GM21529 (cell line): ENCODE measurements at regions not wholly inside any gene's neighbourhood (a gene's known extent, or its start where the extent isn't known, plus 50 kb on each side); places are given as distances from the start of the nearest gene placed in this dataset.

Source experiments
- ATAC-seq: cut with Tn5 transposase; IDR thresholded peaks from one replicate; pipeline ENCODE4 v1.9.1; 2021; ENCODE audit not compliant: unreplicated experiment

GRCh38 chr5:38207343-38207742 is 51.0 kb upstream of the EGFLAM start:
- ATAC-seq, result no peak

GRCh38 chr5:38202741-38203140 is 55.6 kb upstream of the EGFLAM start:
- ATAC-seq, result no peak

GRCh38 chr5:38200872-38201557 is 57.3 kb upstream of the EGFLAM start:
- ATAC-seq, result no peak

GRCh38 chr5:38197118-38197517 is 61.2 kb upstream of the EGFLAM start:
- ATAC-seq, result no peak

- no peak for ATAC-seq
Measured at GRCh38 chr5:38193015-38193581, 65.3 kb upstream of the EGFLAM start.

GRCh38 chr5:38191693-38192092 is 66.7 kb upstream of the EGFLAM start:
- ATAC-seq, result no peak

- ATAC-seq, result no peak
Measured at GRCh38 chr5:38190111-38190510, 68.2 kb upstream of the EGFLAM start.

GRCh38 chr5:38189081-38189504 is 69.3 kb upstream of the EGFLAM start:
- no peak for ATAC-seq

- no peak for ATAC-seq
Measured at GRCh38 chr5:38188591-38188990, 69.8 kb upstream of the EGFLAM start.

GRCh38 chr5:38187532-38187931 is 70.8 kb upstream of the EGFLAM start:
- no peak for ATAC-seq

GRCh38 chr5:38184627-38185026 is 73.7 kb upstream of the EGFLAM start:
- no peak for ATAC-seq

- no peak for ATAC-seq
Measured at GRCh38 chr5:38182991-38183390, 75.4 kb upstream of the EGFLAM start.

- ATAC-seq, result no peak
Measured at GRCh38 chr5:38168029-38168428, 90.3 kb upstream of the EGFLAM start.

- no peak for ATAC-seq
Measured at GRCh38 chr5:38167562-38167996, 90.8 kb upstream of the EGFLAM start.

- ATAC-seq, result no peak
Measured at GRCh38 chr5:38166832-38167231, 91.5 kb upstream of the EGFLAM start.

- no peak for ATAC-seq
Measured at GRCh38 chr5:38165435-38165834, 92.9 kb upstream of the EGFLAM start.

GRCh38 chr5:38164776-38165399 is 93.5 kb upstream of the EGFLAM start:
- ATAC-seq, result no peak

- ATAC-seq, result no peak
Measured at GRCh38 chr5:38163636-38164237, 94.6 kb upstream of the EGFLAM start.

- ATAC-seq, result no peak
Measured at GRCh38 chr5:38162625-38163024, 95.7 kb upstream of the EGFLAM start.

GRCh38 chr5:38157024-38157423 is 101.3 kb upstream of the EGFLAM start:
- no peak for ATAC-seq

- no peak for ATAC-seq
Measured at GRCh38 chr5:38154615-38155204, 103.6 kb upstream of the EGFLAM start.

GRCh38 chr5:38151878-38152277 is 106.5 kb upstream of the EGFLAM start:
- ATAC-seq, result no peak
